Parathyroid adenoma (tissue), 2 donors: ENCODE measurements at regions not wholly inside any gene's neighbourhood (a gene's known extent, or its start where the extent isn't known, plus 50 kb on each side); places are given as distances from the start of the nearest gene placed in this dataset.

Experiments used
- H2AFZ ChIP-seq: fragments of 300-600 bp; sonication (generic); one replicate; pipeline ENCODE4 v1.7.0; 2017; ENCODE audit warnings: antibody characterized with exemption, mild to moderate bottlenecking
- H3K27ac ChIP-seq: fragments of 300-600 bp; sonication (generic); one replicate; pipeline ENCODE4 v1.7.0; 2017
- H3K27me3 ChIP-seq: fragments of 300-600 bp; sonication (generic); one replicate; pipeline ENCODE4 v1.7.0; 2017; ENCODE audit warnings: low read length; ENCODE audit not compliant: control insufficient read depth, insufficient read depth
- H3K36me3 ChIP-seq: fragments of 300-600 bp; sonication (generic); one replicate; pipeline ENCODE4 v1.7.0; 2017; ENCODE audit warnings: low read length; ENCODE audit not compliant: control insufficient read depth, insufficient read depth
- H3K4me1 ChIP-seq: fragments of 300-600 bp; sonication (generic); one replicate; pipeline ENCODE4 v1.7.0; 2017; ENCODE audit warnings: control low read depth
- H3K4me2 ChIP-seq: fragments of 300-600 bp; sonication (generic); one replicate; pipeline ENCODE4 v1.7.0; 2017; ENCODE audit warnings: low read length
- H3K4me3 ChIP-seq: fragments of 300-600 bp; sonication (generic); one replicate; pipeline ENCODE4 v1.7.0; 2017; ENCODE audit warnings: low read depth, low read length
- H3K79me2 ChIP-seq: fragments of 300-600 bp; sonication (generic); one replicate; pipeline ENCODE4 v1.7.0; 2017; ENCODE audit warnings: control low read depth
- H3K9ac ChIP-seq: fragments of 300-600 bp; sonication (generic); one replicate; pipeline ENCODE4 v1.7.0; 2017; ENCODE audit warnings: mild to moderate bottlenecking
- H3K9me3 ChIP-seq: fragments of 300-600 bp; sonication (generic); one replicate; pipeline ENCODE4 v1.7.0; 2017; ENCODE audit warnings: low read length; ENCODE audit not compliant: control insufficient read depth
- TF ChIP-seq, protein P1 (sequence below): fragments of 300-600 bp; sonication (generic); IDR thresholded peaks from one replicate; pipeline ENCODE4 v1.7.0; 2017; ENCODE audit warnings: antibody characterized with exemption, mild to moderate bottlenecking
- donor health status: primary hyperparathyroidism.

DNA sequence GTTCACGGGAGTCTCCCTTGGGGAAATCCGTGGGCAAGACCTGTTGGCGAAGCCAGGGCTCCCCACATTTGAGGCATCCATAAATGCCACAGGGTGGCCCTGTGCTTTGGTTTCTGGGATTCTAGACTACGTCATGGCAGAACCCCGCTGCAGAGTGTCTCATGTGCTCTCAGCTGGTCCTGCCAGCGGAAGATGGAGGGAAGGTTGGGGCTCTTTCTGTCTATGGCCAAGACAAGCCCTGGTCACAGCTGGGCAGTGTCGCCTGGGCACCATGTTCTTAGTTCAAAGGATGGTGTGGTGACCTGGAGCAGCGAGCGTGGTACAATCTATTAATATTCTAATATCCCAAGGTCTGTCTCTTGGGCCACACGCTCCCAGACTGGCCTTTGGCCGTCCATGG lies 511.7 kb downstream of the TBC1D22A start:
- TF ChIP-seq, protein P1, sequence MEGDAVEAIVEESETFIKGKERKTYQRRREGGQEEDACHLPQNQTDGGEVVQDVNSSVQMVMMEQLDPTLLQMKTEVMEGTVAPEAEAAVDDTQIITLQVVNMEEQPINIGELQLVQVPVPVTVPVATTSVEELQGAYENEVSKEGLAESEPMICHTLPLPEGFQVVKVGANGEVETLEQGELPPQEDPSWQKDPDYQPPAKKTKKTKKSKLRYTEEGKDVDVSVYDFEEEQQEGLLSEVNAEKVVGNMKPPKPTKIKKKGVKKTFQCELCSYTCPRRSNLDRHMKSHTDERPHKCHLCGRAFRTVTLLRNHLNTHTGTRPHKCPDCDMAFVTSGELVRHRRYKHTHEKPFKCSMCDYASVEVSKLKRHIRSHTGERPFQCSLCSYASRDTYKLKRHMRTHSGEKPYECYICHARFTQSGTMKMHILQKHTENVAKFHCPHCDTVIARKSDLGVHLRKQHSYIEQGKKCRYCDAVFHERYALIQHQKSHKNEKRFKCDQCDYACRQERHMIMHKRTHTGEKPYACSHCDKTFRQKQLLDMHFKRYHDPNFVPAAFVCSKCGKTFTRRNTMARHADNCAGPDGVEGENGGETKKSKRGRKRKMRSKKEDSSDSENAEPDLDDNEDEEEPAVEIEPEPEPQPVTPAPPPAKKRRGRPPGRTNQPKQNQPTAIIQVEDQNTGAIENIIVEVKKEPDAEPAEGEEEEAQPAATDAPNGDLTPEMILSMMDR: no peak
- H3K36me3 ChIP-seq: no peaks in the 10 kb centered on the region
- no peaks in the 10 kb centered on the region for H3K9me3 ChIP-seq
- no peak overlapping the region for H3K27ac ChIP-seq
- no peak overlapping the region for H3K4me2 ChIP-seq
- no peaks in the 10 kb centered on the region for H3K79me2 ChIP-seq
- H3K9ac ChIP-seq: no peak overlapping the region
- no peak overlapping the region for H3K4me3 ChIP-seq
- no peak overlapping the region for H2AFZ ChIP-seq
- no peaks in the 10 kb centered on the region for H3K4me1 ChIP-seq
- no peaks in the 10 kb centered on the region for H3K27me3 ChIP-seq

- TF ChIP-seq, protein P1: no peak
- Histone ChIP-seq H3K4me3 (no peak overlapping the region), H3K4me2 (no peak overlapping the region), H2AFZ (no peak overlapping the region), H3K79me2 (no peaks in the 10 kb centered on the region), H3K9ac (no peak overlapping the region), H3K27me3 (no peaks in the 10 kb centered on the region), H3K36me3 (no peaks in the 10 kb centered on the region), H3K4me1 (no peaks in the 10 kb centered on the region), H3K27ac (no peak overlapping the region), H3K9me3 (no peaks in the 10 kb centered on the region)
Observed at GRCh38 chr22:47270463-47271135, 508.1 kb downstream of the TBC1D22A start.

GRCh38 chr22:47269516-47270088 lies 507.2 kb downstream of the TBC1D22A start:
- H2AFZ ChIP-seq: no peak overlapping the region
- H3K4me3 ChIP-seq: no peak overlapping the region
- H3K79me2 ChIP-seq: no peaks in the 10 kb centered on the region
- no peaks in the 10 kb centered on the region for H3K27me3 ChIP-seq
- H3K27ac ChIP-seq: no peak overlapping the region
- no peaks in the 10 kb centered on the region for H3K9me3 ChIP-seq
- TF ChIP-seq, protein P1: no peak
- no peak overlapping the region for H3K9ac ChIP-seq
- H3K4me1 ChIP-seq: no peaks in the 10 kb centered on the region
- no peak overlapping the region for H3K4me2 ChIP-seq
- H3K36me3 ChIP-seq: no peaks in the 10 kb centered on the region

DNA sequence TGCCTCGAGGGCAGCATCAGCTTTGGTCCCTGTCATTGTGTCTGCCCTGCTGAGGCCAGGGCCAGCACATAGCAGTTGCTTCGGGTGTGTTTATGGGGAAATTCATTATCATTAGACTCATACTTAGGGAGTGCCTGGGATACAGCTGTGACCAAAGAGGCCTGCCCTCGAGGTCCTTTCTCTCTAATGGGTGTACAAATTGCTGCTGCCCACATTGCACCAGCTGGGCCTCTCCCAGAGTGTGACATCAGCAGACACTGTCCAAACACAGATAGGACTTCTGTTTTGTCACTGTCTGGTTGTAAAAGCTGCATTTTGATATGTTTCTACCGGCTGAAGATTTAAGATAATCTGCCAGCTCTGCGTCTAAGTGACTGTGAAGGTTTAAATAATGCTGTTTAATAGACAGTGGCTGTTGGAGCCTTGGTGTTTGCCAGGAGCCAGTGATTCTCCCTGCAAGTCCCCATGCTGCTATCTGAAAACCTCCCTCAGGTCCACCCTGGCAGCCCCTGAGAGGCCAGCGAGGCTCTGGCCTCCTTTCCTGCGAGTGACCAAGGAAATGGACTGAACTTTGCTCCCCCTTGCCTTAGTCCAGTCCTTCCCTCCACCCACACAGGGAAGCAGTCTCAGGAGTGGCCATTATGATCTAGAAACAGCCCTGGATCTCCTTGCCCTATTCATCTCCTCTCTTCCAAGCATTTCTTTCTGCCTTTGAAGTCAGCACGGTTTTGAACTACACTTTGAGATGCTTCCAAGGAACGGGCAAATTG lies 505.2 kb downstream of the TBC1D22A start:
- Histone ChIP-seq H3K27me3 (no peaks in the 10 kb centered on the region), H3K4me3 (no peak overlapping the region), H3K9ac (no peak overlapping the region), H3K4me2 (no peak overlapping the region), H3K79me2 (no peaks in the 10 kb centered on the region), H2AFZ (no peak overlapping the region), H3K9me3 (no peaks in the 10 kb centered on the region), H3K27ac (no peak overlapping the region), H3K4me1 (no peaks in the 10 kb centered on the region), H3K36me3 (no peaks in the 10 kb centered on the region)
- TF ChIP-seq, protein P1: no peak
